PFSK-1 (cell line): ENCODE measurements at regions not wholly inside any gene's neighbourhood (a gene's known extent, or its start where the extent isn't known, plus 50 kb on each side); places are given as distances from the start of the nearest gene placed in this dataset.

ENCODE experiments used
- FOXP2 ChIP-seq: optimal IDR thresholded peaks from 2 replicates; pipeline ENCODE3; 2011; ENCODE audit warnings: borderline replicate concordance, control low read depth, inconsistent platforms; ENCODE audit not compliant: insufficient read depth; ENCODE audit errors: extremely low read length, extremely low read depth
- POLR2AphosphoS5 ChIP-seq: IDR thresholded peaks from 2 replicates; pipeline ENCODE4 v1.6.1; 2012; ENCODE audit warnings: low read depth, mild to moderate bottlenecking, control low read depth, low read length, moderate library complexity
- SIN3A ChIP-seq: IDR thresholded peaks from 2 replicates; pipeline ENCODE4 v1.6.1; 2012; ENCODE audit warnings: mild to moderate bottlenecking, low read length, moderate library complexity, borderline replicate concordance; ENCODE audit not compliant: insufficient read depth
- TAF1 ChIP-seq: IDR thresholded peaks from 2 replicates; pipeline ENCODE4 v1.6.1; 2012; ENCODE audit warnings: low read length, control low read depth, borderline replicate concordance; ENCODE audit not compliant: insufficient read depth
- TF ChIP-seq, protein P1 (sequence below), 2 experiments: IDR thresholded peaks; 2 replicates each; pipeline versions ENCODE4 v1.6.1 to v1.8.0; 2011 to 2012; ENCODE audit warnings: low read depth in 2 of 2, low read length in 2 of 2, control low read depth in 1 of 2, inconsistent platforms in 1 of 2, mild to moderate bottlenecking in 1 of 2, moderate library complexity in 1 of 2; ENCODE audit not compliant: insufficient read depth in 1 of 2

- TF ChIP-seq, protein P1, sequence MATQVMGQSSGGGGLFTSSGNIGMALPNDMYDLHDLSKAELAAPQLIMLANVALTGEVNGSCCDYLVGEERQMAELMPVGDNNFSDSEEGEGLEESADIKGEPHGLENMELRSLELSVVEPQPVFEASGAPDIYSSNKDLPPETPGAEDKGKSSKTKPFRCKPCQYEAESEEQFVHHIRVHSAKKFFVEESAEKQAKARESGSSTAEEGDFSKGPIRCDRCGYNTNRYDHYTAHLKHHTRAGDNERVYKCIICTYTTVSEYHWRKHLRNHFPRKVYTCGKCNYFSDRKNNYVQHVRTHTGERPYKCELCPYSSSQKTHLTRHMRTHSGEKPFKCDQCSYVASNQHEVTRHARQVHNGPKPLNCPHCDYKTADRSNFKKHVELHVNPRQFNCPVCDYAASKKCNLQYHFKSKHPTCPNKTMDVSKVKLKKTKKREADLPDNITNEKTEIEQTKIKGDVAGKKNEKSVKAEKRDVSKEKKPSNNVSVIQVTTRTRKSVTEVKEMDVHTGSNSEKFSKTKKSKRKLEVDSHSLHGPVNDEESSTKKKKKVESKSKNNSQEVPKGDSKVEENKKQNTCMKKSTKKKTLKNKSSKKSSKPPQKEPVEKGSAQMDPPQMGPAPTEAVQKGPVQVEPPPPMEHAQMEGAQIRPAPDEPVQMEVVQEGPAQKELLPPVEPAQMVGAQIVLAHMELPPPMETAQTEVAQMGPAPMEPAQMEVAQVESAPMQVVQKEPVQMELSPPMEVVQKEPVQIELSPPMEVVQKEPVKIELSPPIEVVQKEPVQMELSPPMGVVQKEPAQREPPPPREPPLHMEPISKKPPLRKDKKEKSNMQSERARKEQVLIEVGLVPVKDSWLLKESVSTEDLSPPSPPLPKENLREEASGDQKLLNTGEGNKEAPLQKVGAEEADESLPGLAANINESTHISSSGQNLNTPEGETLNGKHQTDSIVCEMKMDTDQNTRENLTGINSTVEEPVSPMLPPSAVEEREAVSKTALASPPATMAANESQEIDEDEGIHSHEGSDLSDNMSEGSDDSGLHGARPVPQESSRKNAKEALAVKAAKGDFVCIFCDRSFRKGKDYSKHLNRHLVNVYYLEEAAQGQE (IDR thresholded peaks at IDR 0.05; ENCODE audit: insufficient read depth in 1 of 2, low read depth in 2 of 2, low read length in 2 of 2), result no peak
- no peak for TF ChIP-seq TAF1
- no peak for TF ChIP-seq POLR2AphosphoS5
- TF ChIP-seq FOXP2, result no peak
These were observed 100.5 kb upstream of the SPRED2 start for GRCh38 chr2:65532937-65533336.

GRCh38 chr2:65532326-65532725 lies 99.9 kb upstream of the SPRED2 start:
- TF ChIP-seq POLR2AphosphoS5 (no peak), SIN3A (no peak), FOXP2 (no peak)

DNA sequence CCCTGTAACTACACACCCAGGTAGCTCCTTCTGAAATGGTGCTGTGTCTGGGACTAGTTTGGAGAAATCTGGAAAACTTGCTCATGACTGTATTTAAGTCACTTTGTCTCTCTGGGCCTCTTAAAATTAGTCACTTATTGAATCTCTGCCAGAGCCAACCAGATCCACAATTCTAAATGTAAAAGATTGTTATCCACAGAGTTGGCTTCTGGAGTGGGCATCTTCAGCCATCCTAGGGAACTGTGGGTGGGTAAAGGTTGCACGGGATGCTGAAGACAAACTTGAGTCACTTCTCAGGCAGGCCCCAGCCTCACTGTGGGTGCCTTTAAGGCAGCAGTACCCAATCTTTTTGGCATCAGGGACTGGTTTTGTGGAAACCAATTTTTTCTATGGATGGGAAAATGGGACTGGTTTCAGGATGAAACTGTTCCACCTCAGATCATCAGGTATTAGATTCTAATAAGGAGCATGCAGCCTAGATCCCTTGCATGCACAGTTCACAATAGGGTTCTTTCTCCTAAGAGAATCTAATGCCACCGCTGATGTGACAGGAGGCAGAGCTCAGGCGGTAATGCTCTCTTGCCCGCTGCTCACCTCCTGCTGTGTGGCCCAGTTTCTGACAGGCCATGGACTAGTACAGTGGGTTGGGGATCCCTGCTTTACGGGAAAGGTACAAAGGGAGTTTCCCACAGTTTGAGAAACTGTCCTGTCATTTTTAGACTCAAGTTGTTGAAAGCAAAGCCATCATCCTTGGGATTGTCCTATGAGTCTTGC lies 98.3 kb upstream of the SPRED2 start:
- TF ChIP-seq FOXP2 (no peak), SIN3A (no peak), TAF1 (no peak), POLR2AphosphoS5 (no peak)
- TF ChIP-seq, protein P1 (IDR thresholded peaks at IDR 0.05; ENCODE audit: insufficient read depth in 1 of 2, low read depth in 2 of 2, low read length in 2 of 2), result no peak

- TF ChIP-seq FOXP2 (no peak), POLR2AphosphoS5 (no peak), SIN3A (no peak), TAF1 (no peak)
- TF ChIP-seq, protein P1 (IDR thresholded peaks at IDR 0.05; ENCODE audit: insufficient read depth in 1 of 2, low read depth in 2 of 2, low read length in 2 of 2), result no peak
These were observed 97.0 kb upstream of the SPRED2 start for GRCh38 chr2:65529419-65529818.

DNA sequence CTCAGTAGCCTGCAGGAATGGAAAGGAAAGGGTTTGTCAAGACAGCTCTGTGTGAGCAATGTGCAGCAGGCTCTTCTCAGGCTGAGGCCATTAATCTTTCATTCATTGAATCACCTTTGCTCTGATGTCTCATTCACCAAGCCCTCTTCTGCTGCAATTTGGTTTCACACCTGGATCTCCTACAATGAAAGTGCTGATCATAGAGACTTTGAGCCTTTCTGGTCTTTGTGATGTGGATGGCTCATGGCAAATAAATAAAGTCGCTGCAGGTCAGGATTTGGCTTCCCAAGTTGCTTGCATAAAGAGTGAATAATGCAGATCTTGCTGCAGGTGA lies 95.8 kb upstream of the SPRED2 start:
- TF ChIP-seq FOXP2, result no peak
- TF ChIP-seq, protein P1 (IDR thresholded peaks at IDR 0.05; ENCODE audit: insufficient read depth in 1 of 2, low read depth in 2 of 2, low read length in 2 of 2), result no peak
- TF ChIP-seq TAF1, result no peak
- no peak for TF ChIP-seq POLR2AphosphoS5
- no peak for TF ChIP-seq SIN3A
